ENCODE measurements at regions not wholly inside any gene's neighbourhood (a gene's known extent, or its start where the extent isn't known, plus 50 kb on each side); places are given as distances from the start of the nearest gene placed in this dataset.
A peak's percentile ranks its signal among the peaks of the same experiment; 100 is the strongest.
"Not testable (repeated sequence)": the region's sequence is repeated elsewhere in the genome, so short reads cannot be mapped to it uniquely, and the experiment has no call there.

GRCh38 chr7:101679653-101680173 lies 50.6 kb upstream of the MYL10 start:
- not testable (repeated sequence) for DNase-seq (ENCODE audit: low read depth)

GRCh38 chr7:101680406-101681145 lies 51.5 kb upstream of the MYL10 start:
- no peak for DNase-seq (ENCODE audit: low read depth)

GRCh38 chr7:101681170-101682007 lies 52.3 kb upstream of the MYL10 start:
- DNase-seq (ENCODE audit: low read depth), result peak; percentile 88

- DNase-seq (ENCODE audit: low read depth), result no peak
Observed at GRCh38 chr7:101684983-101685330, 55.9 kb upstream of the MYL10 start.

- no peak for DNase-seq (ENCODE audit: low read depth)
Observed at GRCh38 chr7:101686030-101686429, 56.9 kb upstream of the MYL10 start.

- no peak for DNase-seq (ENCODE audit: low read depth)
Observed at GRCh38 chr7:101687081-101687480, 58.0 kb upstream of the MYL10 start.

GRCh38 chr7:101687791-101688182 lies 58.7 kb upstream of the MYL10 start:
- DNase-seq (ENCODE audit: low read depth), result no peak

- DNase-seq (ENCODE audit: low read depth), result no peak
Observed at GRCh38 chr7:101688183-101688831, 59.2 kb upstream of the MYL10 start.

GRCh38 chr7:101688995-101689907 lies 60.2 kb upstream of the MYL10 start:
- DNase-seq (ENCODE audit: low read depth), result no peak

- no peak for DNase-seq (ENCODE audit: low read depth)
Observed at GRCh38 chr7:101690061-101690460, 61.0 kb upstream of the MYL10 start.

GRCh38 chr7:101691822-101692384 lies 62.8 kb upstream of the MYL10 start:
- no peak for DNase-seq (ENCODE audit: low read depth)

- DNase-seq (ENCODE audit: low read depth), result no peak
Observed at GRCh38 chr7:101693498-101694091, 64.5 kb upstream of the MYL10 start.

GRCh38 chr7:101698964-101699363 lies 69.9 kb upstream of the MYL10 start:
- no peak for DNase-seq (ENCODE audit: low read depth)

- DNase-seq (ENCODE audit: low read depth), result no peak
Observed at GRCh38 chr7:101699399-101699798, 70.3 kb upstream of the MYL10 start.

GRCh38 chr7:101699881-101700823 lies 71.1 kb upstream of the MYL10 start:
- DNase-seq (ENCODE audit: low read depth), result no peak

- no peak for DNase-seq (ENCODE audit: low read depth)
Observed at GRCh38 chr7:101701153-101701794, 72.2 kb upstream of the MYL10 start.

GRCh38 chr7:101702362-101702850 lies 73.3 kb upstream of the MYL10 start:
- DNase-seq (ENCODE audit: low read depth), result no peak

GRCh38 chr7:101705331-101705730 lies 76.2 kb upstream of the MYL10 start:
- DNase-seq (ENCODE audit: low read depth), result no peak

GRCh38 chr7:101707587-101707986 lies 78.5 kb upstream of the MYL10 start:
- DNase-seq (ENCODE audit: low read depth), result no peak

Data from stromal cell of bone marrow (primary cell).